ENCODE measurements at regions not wholly inside any gene's neighbourhood (a gene's known extent, or its start where the extent isn't known, plus 50 kb on each side); places are given as distances from the start of the nearest gene placed in this dataset.

DNA sequence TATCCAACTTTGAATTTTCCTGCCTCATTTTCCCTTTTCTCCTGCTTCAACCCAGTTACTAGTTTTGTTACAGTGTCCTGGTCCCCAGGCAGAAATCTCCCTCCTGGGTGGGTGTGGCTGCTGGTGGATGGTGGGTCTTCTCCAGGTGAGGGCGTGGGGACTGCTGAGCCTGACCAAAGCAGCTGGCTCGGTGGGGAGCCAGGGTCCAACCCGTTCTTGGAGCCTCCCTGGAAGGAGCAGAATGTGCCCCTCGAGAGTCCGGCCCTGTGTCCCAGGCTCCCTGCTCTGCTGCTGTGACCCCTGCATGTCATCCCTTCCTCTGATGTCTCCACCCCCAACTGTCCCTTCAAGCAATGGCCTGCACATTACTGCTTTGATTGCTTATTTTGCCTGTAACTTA is 86.6 kb upstream of the TCERG1L start:
- DNase-seq (ENCODE audit: low spot score): no peak
- H3K27ac ChIP-seq: no peak overlapping the region
- TF ChIP-seq, protein P1, sequence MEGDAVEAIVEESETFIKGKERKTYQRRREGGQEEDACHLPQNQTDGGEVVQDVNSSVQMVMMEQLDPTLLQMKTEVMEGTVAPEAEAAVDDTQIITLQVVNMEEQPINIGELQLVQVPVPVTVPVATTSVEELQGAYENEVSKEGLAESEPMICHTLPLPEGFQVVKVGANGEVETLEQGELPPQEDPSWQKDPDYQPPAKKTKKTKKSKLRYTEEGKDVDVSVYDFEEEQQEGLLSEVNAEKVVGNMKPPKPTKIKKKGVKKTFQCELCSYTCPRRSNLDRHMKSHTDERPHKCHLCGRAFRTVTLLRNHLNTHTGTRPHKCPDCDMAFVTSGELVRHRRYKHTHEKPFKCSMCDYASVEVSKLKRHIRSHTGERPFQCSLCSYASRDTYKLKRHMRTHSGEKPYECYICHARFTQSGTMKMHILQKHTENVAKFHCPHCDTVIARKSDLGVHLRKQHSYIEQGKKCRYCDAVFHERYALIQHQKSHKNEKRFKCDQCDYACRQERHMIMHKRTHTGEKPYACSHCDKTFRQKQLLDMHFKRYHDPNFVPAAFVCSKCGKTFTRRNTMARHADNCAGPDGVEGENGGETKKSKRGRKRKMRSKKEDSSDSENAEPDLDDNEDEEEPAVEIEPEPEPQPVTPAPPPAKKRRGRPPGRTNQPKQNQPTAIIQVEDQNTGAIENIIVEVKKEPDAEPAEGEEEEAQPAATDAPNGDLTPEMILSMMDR (IDR thresholded peaks at IDR 0.05): no peak
- H3K4me3 ChIP-seq: no peak overlapping the region

DNA sequence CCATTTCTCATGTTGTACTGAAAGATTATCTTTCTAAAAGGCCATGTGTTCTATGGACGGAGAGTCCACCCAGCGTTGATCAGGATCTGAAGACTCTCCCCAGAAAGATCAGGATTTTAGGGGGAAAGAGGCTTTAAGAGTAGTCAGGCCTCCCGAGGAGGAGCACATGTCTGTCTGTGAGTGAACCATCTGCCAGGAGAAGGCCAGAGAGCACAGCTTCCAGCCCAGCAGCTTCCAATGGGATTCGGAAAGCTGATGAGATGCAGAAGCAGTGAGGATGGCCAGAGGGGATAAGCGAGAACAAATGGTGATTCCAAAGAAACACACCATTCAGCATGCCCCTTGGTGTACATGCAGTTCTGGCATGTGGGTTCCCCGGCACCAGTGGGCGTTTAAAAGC is 88.5 kb upstream of the TCERG1L start:
- H3K4me3 ChIP-seq: no peak overlapping the region
- TF ChIP-seq, protein P1 (IDR thresholded peaks at IDR 0.05): no peak
- H3K27ac ChIP-seq: no peak overlapping the region
- DNase-seq (ENCODE audit: low spot score): no peak

DNA sequence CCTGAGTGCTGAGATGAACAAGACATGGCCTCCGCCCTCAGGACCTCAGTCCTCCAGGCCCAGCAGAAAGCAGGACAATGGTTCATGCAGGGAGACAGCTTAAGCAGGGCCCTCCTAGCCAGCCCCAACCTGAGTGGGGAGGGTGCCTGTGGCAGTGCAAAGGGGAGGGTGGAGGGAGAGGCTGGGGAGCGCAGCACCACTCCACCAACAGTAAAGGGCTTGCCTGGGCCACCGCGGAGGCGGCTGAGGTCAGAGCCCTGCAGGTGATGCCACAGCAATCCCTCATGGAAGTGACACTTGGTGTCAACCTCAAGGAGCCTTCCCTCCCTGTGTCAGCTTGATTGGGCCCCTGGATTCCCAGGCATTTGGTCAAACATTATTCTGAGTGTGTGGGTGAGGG is 89.0 kb upstream of the TCERG1L start:
- TF ChIP-seq, protein P1 (IDR thresholded peaks at IDR 0.05): no peak
- no peak for DNase-seq (ENCODE audit: low spot score)
- no peak overlapping the region for H3K27ac ChIP-seq
- no peak overlapping the region for H3K4me3 ChIP-seq

DNA sequence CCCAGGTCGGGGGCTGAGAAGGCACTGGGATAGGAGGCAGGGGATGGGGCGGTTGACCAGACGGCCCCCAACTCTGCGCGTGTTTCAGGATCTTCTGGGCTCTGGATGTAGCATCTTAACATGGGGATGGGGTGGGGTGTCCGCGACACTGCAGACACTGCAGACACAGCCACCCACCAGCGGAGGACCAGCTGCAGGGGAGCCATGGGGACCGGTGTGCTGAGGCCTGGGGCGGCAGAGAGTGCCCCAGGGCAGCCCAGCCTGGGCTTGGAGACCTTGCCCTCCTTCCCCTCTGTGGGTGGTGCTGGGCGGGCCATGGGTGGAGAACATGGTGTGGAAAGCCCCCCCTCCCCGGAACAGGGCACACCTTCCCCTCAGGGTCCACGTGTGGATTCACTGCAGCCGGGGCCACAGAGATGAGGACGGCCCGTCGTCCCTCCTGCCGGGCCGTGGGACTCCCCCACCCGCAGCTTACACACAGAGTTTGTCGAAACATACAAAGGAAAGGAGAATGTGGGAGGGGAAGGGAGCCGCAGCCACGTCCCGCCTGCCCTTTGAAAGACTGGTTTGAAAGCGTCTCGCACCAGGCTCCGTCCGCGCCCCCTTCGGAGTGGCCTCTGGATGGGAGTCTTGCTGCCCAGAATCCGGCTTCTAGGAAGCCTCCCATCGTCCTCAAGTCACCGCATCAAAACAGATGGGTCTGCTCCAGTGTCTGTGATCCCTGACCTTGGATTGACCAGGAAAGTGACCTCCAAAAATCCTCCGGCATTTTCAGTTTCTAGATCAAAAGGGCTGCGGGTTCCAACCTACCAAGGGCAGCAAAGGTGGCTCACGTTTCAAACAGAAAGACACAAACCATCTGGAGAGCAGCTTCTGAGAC is 91.5 kb upstream of the TCERG1L start:
- DNase-seq (ENCODE audit: low spot score): no peak
- TF ChIP-seq, protein P1 (IDR thresholded peaks at IDR 0.05): no peak
- Histone ChIP-seq H3K4me3 (no peak overlapping the region), H3K27ac (no peak overlapping the region)

DNA sequence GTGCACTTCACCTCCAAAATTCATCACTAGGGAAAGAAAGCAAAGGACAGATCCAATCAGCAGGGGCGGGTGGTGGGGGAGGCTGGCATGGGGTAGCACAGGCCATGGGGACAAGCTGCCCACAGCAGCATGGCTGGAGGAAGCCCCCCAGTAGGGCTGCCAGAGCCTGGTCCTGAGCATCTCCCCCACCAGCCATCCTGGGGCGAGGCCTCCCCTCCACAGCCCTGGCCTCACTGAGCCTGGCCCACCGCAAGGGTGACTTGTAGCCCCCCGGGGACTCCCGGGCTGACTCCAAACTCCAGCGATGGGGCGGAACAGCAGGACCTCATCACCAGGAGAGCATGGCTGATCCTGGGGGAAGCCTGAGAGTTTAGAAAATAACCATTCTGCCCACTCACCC is 92.4 kb upstream of the TCERG1L start:
- H3K27ac ChIP-seq: no peak overlapping the region
- TF ChIP-seq, protein P1 (IDR thresholded peaks at IDR 0.05): no peak
- DNase-seq (ENCODE audit: low spot score): no peak
- H3K4me3 ChIP-seq: no peak overlapping the region

DNA sequence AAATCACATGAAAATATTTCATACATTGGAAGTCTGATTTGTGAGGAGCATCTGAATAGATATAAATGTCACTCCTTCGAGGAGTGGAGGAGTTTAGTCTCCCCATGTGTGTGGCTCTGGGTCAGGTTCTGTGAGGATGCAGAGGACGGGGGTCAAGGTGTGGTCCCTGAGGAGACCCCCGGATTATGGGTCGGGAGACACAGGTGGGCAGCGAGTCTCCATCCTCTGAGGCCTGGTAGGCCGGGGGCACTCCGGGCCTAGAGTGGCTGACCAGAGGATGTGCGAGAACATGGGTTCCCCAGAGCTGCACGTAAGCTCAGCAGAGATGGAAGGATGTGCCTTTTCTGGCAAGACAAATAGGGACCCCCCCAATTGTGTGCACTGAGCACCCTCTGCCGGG is 93.4 kb upstream of the TCERG1L start:
- no peak for DNase-seq (ENCODE audit: low spot score)
- TF ChIP-seq, protein P1 (IDR thresholded peaks at IDR 0.05): no peak
- no peak overlapping the region for H3K4me3 ChIP-seq
- H3K27ac ChIP-seq: no peak overlapping the region
